ENCODE measurements at regions not wholly inside any gene's neighbourhood (a gene's known extent, or its start where the extent isn't known, plus 50 kb on each side); places are given as distances from the start of the nearest gene placed in this dataset.

DNA sequence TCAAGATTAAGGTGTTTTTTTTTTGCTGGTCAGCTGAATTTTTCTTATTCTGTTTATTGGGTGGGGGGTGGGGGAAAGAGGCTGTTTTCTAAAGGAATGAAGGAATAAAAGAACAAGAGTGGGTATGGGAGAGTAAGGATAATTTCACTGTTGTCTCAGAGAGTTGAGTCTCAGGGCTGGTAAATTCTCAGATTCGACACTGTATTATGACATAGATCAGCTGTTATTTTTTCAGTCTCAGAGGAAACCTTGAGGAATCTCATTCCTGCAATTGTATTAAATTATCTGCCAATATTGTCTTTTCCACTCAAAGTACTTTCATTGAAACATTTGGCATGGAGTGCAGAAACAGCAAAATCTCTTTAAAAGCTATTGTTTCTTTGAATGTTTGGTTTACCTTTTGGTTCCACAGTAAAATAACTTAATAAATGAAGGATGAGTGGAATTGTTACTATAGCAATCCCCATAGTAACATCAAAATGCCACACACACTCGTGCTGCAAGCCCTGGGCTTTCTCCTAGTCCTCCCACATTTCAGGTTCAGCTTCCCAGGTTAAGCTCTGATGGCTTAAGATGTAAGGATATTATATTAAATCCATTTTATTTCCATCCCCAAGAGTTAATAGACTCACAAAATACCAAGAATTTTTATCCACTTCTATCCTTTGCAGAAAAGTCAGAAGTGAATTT is 478.7 kb upstream of the TCF4 start:
- no peak for DNase-seq

DNA sequence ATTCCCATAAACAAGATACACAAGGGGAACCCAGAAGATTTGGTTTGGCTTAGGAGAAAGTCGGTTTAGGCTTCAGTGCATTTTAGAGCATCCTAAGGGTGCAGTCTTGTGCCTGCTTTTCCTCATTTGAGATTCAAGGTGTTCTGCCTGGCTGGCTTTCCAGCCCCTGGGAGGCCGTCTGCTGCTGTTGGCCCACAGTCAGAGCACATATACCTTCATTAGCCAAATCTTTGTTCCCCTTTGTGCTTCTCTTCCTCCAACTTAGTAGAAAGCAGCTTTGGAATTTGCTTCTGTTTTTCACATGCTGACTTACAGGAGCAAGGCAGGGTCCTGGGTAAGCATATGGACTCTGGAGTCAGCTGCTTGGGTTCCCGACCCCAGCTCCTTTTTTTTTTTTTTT is 477.1 kb upstream of the TCF4 start:
- DNase-seq, result no peak

DNA sequence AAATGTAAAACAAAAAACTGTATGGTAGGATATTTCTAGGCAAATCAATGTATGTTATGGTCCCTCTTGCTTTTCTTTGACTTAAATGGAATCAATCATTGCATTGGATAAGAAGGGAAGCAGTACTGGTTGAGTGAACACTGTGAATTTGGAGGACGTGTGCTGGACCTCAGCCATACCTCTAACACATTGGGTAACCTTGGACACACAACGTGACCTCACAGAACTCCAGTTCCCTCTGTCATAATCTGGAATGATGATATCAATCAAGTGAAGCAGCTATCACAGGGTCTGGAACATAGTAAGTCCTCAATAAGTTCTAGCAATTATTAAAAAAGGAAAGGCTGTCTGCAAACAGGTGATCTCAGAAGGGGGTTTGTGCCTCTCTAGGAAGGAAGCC is 474.9 kb upstream of the TCF4 start:
- no peak for DNase-seq

DNA sequence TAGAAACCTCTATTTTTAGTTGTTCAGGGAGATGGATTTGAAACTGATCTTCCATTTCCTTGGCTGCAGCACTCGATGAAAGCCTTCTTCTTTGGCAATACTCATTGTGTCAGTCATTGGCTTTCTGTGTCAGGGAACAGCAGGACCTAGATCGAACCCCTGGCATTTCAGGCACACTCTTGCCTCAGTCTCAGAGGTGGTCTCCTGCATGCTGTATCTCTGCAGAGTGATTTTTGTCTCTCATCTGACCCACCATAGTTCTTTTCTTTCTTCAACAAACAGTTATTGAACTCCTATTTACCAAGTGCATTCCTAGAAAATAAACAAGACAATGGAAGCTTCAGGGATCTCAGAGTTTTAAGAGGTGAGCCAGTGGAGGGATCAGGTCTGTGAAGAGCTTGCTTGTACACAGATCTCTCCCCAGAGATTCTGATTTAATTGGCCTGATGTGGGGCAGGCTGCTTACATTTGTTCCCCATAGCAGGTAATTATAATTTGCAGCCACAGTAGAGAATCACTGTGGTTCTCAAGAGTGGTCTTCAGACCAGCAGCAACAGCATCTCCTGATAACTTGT is 473.1 kb upstream of the TCF4 start:
- DNase-seq, result no peak

DNA sequence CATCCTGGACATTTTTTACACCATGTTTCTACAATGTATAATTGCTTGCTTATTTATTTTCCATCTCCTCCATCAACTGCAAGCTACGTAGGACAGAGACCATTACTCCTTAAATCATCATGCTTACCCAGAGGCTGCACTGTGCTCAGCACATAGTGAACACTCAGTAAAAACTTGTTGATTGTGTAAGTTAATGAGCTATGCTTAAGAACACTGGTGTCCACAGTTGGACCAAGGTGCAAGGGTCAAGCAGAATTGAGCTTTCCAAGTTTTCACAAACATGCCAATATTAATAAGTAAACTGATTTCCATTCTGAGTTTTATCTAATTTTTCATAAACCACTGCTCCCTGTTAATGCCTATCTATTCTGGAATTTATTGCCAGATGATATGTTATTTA is 464.2 kb upstream of the TCF4 start:
- no peak for DNase-seq

DNA sequence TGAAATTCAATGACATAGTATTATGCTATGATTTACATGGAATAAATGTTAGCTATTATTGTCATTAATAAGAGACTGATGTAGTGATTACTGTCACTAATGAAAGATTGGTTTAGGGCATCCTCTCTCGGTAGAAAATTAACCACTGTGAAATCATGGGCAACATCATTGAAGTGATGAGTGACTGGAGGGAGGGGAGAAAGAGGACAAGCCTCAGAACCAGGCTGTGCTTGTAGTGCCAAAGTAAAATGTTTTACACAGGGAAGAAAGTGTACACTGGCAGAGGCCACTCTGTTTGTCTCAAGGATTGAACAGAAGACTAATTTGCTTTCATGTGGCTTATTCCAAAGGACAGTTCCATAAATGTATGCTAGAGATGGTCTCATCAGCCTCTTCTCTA is 456.2 kb upstream of the TCF4 start:
- DNase-seq, result peak; percentile 39

DNA sequence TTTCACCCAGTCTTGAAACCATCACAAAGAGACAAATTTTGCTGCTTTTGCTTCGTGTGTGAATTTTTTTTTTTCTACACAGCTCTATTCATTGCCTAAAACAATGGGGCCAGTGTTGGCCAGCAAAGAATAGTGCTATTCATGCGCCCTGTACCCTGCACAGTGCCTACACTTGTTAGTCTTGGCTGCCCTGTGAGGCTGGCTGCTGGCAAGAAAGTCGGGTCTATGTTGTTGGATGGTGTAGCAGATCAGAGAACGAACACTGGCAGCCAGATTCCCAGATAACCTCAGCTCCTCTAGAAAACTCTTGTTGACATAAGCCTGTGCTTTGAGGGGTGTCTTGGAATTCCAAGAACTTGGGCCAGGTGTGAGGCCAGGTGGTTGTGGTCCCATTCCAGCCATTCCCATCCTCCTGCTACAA is 455.7 kb upstream of the TCF4 start:
- peak; percentile 92 for DNase-seq

DNA sequence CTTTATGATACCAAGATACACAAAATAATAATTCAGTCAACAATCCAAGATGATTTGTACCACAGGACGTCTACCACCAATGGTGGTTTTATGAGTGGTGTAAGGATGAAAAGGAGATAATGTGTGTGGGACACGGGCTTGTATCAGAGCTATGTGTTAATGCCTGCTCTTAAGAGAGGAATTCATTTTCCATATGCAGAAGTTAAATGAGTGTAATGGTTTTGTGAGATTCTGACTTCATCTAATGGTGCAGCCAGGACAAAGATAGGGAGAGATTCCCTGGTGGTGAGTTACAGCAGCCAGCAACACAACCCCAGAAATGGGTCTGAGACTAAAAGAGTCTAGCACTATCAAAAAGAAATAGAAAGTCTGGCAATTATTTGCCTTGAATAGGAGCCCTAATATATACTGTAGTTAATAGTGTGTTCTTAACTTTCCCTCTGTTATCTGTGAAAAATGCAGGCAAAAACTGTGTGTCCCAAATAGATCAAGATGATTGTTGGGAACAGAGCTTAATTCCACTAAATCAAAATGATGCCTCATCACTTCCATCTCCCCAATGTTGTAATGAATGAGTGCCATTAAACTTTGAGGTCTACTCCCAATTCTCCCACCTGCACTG is 455.0 kb upstream of the TCF4 start:
- no peak for DNase-seq

DNA sequence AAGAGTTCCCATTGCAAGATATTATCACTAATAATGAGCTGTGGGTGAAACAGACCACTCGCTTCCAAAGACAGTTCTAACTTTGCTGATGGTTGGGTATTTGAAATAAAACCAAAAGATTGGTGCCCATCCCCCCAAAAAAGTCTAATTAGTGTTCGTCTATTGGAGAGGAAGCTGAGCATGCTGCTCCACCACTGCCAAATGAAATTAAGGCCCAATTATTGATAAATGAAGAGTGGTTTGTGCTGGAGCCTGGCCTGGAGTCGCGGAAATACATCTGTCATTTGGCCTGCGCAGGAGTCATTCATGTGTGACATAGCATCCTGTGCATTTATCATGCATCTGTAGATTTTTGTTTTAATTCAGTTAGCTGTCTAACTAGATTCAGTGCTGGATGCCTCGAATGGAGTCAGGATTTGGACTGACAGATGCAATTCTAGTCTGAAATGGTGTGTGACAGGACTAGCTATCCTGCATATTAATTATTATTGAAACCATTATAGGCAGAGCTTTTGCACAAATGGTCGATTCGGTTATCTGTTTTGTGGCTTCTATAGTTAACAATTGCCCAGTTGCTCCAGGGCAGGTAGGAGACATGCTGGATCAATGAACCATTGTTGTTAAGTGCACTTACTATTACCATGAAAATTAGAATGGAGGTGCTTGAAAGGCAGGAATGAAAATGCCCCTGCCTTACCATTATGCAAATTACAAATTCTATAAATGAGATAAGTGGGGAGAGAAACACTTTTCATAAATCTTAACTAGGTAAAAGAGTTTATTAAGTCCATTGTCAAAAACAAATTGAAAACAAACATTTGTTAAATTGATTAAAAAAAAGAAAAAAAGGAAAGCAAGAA is 450.4 kb upstream of the TCF4 start:
- no peak for DNase-seq

DNA sequence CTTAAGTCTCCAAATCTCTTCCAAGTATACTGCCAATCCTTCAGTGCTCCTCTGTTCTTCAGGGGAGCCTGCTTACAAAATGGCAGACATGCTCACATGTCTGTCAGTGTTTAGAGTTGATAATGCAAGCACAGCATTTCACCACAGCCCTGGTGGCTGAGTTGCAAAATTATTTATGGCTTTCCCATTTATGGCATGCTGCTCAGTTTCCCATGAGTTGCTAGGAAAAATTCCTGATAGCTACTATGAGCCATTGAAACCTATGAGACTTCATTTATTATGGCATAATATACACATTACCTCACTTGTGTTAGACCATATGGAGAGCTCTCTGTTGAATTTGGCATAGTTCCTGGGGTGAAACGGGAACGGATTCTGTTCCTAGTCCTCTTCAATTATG is 448.7 kb upstream of the TCF4 start:
- DNase-seq, result no peak

DNA sequence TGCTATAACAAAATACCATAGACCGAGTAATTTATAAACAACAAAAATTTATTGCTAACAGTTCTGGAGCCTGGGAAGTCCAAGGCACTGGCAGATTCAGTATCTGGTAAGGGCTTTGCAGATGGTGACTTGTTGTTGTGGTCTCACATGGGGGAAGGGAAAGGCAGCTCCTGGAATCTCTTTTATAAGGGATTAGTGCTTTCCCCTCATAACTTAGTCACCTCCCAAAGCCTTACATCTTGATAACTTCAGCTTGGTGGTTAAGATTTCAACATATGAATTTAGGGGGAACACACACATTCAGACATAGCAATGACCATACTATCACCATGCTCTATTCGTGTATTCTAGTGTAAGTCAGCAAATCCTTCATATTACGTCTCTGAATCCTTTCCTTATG is 447.6 kb upstream of the TCF4 start:
- DNase-seq, result no peak

DNA sequence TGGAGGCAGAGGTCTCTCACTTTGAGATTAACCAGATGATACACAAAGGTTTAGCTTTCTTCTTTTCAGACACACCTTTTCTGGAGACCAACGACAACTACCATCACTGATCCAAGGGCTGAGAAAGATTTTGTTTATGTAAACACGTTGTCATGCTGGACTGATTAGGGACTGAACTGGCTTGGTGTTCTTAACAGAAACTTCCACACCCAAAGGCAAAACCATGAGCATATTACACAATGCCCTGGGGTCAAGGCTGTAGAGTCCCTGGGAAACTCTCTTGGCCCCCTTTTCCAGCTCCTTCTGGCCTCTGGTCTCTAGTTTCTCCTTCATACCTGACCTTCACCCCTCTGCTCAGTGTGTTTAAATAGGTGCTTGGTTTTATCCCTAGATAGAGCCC is 447.0 kb upstream of the TCF4 start:
- DNase-seq, result no peak

DNA sequence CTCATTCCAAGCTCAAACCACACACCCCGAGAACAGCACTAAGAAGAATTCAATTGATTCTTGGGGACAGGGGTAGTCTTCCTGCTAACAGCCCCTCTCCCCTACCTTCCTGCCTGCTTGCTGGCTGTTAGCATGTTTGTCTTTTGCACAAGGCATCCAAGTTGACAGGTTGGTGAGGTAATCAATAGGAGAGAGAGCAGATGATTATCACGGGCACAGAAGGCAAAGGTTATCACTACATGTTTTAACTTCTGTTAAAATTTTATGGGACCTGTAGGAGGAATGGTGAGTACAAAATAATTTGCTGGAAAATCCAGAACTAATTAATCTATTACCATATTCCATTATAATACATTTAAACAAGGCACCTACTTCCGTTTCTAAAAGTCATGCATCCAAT is 442.1 kb upstream of the TCF4 start:
- DNase-seq, result no peak

DNA sequence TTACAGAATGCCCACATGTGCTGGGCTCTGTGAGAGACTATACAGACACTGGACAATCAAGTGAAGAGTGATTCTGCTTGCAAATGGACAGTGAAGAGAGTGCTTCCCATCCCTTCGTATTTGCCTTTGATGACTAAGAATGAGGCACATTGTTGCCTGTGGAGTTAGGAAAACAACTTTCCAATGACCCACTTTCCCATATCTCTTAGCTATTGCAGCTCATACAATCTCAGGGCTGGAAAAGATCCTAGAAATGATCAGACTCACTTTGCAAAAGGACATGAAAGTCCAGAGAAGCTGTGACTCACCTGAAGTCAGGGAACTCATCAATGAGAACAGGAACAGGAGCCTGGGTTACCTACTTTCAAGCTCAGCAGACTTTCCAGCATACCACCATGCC is 440.5 kb upstream of the TCF4 start:
- no peak for DNase-seq

DNA sequence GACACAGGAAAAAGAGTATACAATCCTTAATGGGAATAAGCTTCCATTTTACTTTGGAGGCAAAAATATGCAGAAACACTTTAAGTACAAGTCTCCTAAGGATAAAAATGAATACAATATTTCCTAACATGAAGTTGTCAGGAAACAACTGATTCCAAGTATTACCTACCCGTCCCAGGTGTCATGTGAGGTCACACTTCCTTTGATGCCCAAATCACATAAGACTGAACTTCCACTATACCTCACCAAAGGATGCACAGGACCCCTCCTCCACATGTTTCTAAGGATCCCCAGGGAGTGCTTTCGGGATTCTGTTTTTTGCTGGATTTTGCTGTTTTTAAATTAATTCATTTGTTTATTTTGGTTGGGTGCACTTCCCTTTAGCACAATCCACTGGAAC is 438.5 kb upstream of the TCF4 start:
- DNase-seq, result no peak

DNA sequence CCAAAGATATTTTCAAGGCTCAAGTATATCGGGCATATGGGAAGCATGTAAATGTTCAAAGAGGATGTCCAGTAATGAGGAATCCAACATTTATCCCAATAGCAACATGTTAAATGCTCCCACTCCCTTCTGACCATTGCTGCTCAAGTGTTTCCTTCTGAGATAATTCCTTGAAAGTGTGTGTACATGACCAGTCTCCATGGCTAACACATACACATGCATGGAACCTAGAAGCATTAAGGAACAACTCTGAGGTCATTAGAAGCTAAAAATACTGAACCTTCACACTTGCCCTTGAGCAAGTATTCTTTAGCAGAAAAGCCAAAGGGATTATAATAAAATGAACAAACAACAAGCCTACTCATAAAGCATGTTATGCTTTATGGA is 433.8 kb upstream of the TCF4 start:
- no peak for DNase-seq

DNA sequence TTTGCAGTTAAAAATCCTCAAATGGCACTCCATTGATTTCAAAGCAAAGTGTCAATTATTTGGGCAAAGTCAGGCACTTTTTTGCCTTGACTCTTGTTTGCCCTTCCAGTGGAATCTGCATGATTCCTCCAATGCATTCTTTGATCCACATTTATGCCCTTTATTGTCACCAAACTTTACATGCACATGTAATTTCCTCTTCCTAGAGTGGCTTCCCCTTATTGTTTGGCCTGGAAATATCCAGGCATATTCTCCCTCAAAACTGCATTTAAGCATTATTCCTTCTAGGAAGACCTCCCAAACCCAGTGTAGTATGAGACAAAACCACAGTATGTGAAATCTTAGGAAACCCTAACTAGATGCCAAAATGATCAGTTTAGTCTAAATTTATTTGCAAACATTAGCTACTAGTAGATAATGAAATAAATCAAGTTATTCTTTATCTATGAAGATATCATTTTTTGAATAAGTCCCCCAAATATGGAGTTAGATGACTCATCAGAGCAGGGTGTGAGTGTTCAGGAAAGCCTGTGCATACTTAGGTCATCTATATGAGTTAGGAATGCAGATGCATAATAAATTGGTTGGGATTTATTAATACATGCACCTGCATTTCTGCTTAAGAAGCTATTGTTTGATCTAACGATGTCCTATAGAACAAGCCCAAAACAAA is 433.3 kb upstream of the TCF4 start:
- DNase-seq, result no peak

DNA sequence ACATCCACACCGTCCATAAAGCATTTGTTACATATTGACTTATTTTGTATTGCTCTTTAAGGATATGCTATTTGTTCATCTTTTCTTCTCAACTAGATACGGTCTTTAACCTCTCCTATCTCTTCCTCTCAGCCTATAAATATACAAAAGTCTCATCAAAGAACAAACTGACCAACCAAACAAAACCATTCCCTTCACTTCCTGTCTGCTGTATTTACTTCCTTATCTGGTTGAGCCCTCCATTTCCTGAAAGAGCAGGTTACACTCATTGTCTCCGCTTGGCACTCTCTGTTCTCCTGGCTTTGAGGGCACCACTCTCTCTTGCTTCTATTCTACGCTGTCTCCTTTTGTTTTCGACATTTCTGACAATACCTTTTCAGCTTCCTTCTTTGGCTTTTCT is 431.9 kb upstream of the TCF4 start:
- DNase-seq, result no peak

DNA sequence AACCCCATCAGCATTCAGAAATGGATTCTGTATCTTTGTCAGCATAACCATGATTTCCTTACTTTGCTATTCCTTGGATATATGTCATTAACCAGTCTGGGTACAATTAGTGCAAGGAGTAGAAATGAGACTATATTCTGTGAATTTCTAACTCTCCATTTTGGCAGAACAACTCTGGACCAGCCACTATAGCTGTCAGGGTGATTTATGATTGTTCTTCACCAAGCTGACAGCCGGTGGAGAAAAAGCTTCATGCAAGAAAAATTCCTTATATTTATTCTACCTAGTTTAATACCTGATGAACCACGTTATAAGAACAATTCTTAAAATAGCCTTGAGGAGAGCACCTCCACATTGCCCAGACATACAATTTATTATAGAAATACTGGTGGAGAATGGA is 431.2 kb upstream of the TCF4 start:
- no peak for DNase-seq

DNA sequence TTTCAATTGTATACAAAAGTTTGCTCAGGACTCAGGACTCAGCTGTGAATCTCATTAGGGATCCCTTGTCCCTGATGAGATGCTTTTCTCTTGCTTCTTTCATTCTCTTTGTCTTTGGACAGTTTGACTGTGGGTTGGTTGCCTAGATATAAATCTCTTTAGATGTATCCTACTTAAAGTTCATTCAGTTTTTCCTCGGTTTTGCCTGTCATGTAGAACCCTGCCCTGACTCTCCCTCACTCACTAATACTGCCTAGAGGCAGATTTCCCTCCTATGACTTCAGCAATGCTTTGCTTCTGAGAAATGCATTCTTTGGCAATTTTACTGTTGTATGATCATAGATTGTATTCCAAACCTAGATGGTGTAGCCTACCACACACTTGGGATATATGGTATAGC is 421.4 kb upstream of the TCF4 start:
- no peak for DNase-seq

DNA sequence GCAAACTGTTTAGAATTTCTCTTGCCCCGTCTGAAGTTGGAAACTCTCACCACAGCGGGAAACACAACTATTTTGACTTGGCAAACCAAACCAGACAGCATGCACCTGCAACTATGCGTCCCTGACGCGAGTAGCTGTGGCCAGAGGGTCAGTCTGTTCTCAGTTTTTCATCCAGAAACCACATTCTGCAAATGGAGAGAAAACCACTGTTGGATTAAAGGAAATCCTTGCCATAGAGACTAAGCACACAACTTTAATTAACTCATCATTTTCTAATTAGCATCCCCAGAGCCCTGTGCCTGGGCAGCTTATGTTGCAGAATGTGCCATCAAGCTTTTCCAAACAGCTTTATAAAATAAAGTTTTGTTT is 415.7 kb upstream of the TCF4 start:
- peak; percentile 42 for DNase-seq

DNA sequence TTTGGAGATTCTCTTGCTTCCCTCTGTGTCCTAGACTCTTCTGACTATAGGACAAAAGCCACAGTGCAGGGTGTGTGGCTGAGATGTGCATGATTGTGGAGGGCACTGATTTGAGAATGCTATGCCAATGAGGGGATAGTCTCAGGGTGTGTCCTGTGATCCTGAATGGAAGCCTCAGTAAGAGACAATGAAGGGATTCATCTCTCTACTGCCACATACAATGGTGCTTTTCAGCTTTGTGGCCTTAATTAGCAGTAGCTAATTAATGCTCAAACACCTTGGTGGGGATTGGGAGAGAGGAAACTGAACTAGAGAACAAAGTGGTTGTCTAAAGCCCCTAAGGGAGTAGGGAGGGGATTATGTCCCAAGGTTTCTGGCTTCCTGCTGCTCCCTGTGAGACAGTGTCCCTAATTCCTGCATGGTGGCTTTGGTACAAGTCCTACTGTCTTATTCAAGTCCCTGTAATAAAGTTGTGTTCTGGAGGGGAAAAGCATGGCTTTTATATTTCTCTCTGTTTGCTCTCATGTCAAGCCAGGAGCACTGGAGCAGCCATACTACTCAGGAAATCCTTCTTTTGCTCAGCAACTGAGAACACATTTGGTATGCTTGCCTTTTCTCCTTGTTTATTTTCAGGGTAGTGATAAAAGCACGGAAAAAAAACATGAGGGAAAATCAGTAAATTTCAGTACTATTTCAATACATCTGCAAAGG is 415.2 kb upstream of the TCF4 start:
- DNase-seq, result peak; percentile 42

DNA sequence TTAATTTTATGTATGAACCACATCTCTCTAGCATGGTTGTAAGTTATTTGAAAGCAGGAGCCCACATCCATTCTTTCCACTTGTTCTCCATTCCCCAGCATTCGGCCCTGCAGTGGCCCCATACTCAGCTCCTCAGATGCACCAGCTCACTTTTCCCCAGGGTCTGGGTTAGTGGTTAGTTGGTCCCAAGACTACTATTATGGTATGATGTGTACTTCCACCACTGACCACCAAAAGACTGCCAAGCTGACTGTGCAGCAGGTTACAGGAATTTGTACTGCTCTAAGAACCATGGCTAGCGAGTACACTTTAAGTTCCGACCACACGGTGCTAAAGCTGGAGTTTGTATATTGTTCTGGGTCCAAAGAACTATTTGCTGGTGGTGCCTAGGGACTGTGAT is 413.6 kb upstream of the TCF4 start:
- no peak for DNase-seq

Measured in midbrain (tissue), 1 donor.